Neuronal stem cell (in vitro differentiated cells): ENCODE measurements at regions not wholly inside any gene's neighbourhood (a gene's known extent, or its start where the extent isn't known, plus 50 kb on each side); places are given as distances from the start of the nearest gene placed in this dataset.

Experiments
- DNase-seq: peaks from one replicate; pipeline ENCODE4 v3.0.0-alpha.2; 2013; ENCODE audit warnings: low spot score
- H2AFZ ChIP-seq: one replicate; pipeline ENCODE4 v1.6.1; 2013; ENCODE audit warnings: mild to moderate bottlenecking, low read length, inconsistent platforms
- H2AK5ac ChIP-seq: 2 replicates; pipeline ENCODE4 v1.6.1; 2013; ENCODE audit warnings: low read depth, mild to moderate bottlenecking, inconsistent platforms, low read length, moderate library complexity, mixed read lengths
- H2BK120ac ChIP-seq: 2 replicates; pipeline ENCODE4 v1.6.1; 2013; ENCODE audit warnings: low read depth, mild to moderate bottlenecking, inconsistent platforms, low read length, moderate library complexity, mixed read lengths
- H2BK12ac ChIP-seq: one replicate; pipeline ENCODE4 v1.6.1; 2013; ENCODE audit warnings: low read length, inconsistent platforms
- H2BK15ac ChIP-seq: 2 replicates; pipeline ENCODE4 v1.6.1; 2013; ENCODE audit warnings: mild to moderate bottlenecking, low read length, inconsistent platforms, mixed read lengths
- H2BK5ac ChIP-seq: one replicate; pipeline ENCODE4 v1.6.1; 2013; ENCODE audit warnings: inconsistent platforms, mild to moderate bottlenecking, low read length, moderate library complexity
- H3K14ac ChIP-seq: one replicate; pipeline ENCODE4 v1.6.1; 2013; ENCODE audit warnings: low read length, inconsistent platforms
- H3K18ac ChIP-seq: 2 replicates; pipeline ENCODE4 v1.6.1; 2013; ENCODE audit warnings: low read length, inconsistent platforms
- H3K23ac ChIP-seq: 2 replicates; pipeline ENCODE4 v1.6.1; 2013; ENCODE audit warnings: low read depth, mild to moderate bottlenecking, mixed read lengths, low read length, inconsistent platforms; ENCODE audit not compliant: poor library complexity
- H3K27ac ChIP-seq: replicated peaks from 3 replicates; pipeline ENCODE4 v1.5.1; 2013; ENCODE audit warnings: low read length, inconsistent platforms
- H3K27me3 ChIP-seq, 3 experiments: 2 replicates each; pipeline ENCODE4 v1.6.1; 2013; ENCODE audit warnings: low read length in 3 of 3, mild to moderate bottlenecking in 2 of 3, inconsistent platforms in 1 of 3, low read depth in 1 of 3, mixed read lengths in 1 of 3, moderate library complexity in 1 of 3; ENCODE audit not compliant: control insufficient read depth in 3 of 3, insufficient read depth in 3 of 3
- H3K36me3 ChIP-seq, 2 donors: replicated peaks in 1 of 2; 2 replicates each; pipeline ENCODE4 v1.6.1; 2013; ENCODE audit warnings: low read length in 2 of 2; ENCODE audit not compliant: control insufficient read depth in 2 of 2, insufficient read depth in 2 of 2
- H3K4ac ChIP-seq: 2 replicates; pipeline ENCODE4 v1.6.1; 2013; ENCODE audit warnings: inconsistent platforms, mild to moderate bottlenecking, low read length, moderate library complexity
- H3K4me1 ChIP-seq, 2 donors: 1 replicate in 1 of 2; 2 replicates in 1 of 2; pipeline ENCODE4 v1.6.1; 2013; ENCODE audit warnings: low read length in 2 of 2, low read depth in 1 of 2; ENCODE audit not compliant: control insufficient read depth in 2 of 2, insufficient read depth in 1 of 2
- H3K4me2 ChIP-seq: one replicate; pipeline ENCODE4 v1.6.1; 2013; ENCODE audit warnings: mild to moderate bottlenecking, low read length, inconsistent platforms; ENCODE audit not compliant: insufficient read depth, poor library complexity, severe bottlenecking
- H3K4me3 ChIP-seq, 2 donors: 2 replicates each; pipeline ENCODE4 v1.5.1; 2013; ENCODE audit warnings: low read length in 2 of 2, mild to moderate bottlenecking in 2 of 2, inconsistent platforms in 1 of 2, moderate library complexity in 1 of 2
- H3K79me1 ChIP-seq: one replicate; pipeline ENCODE4 v1.6.1; 2013; ENCODE audit warnings: low read depth, mild to moderate bottlenecking, inconsistent platforms, low read length, moderate library complexity
- H3K9ac ChIP-seq: one replicate; pipeline ENCODE4 v1.6.1; 2013; ENCODE audit warnings: mild to moderate bottlenecking, low read depth, low read length, inconsistent platforms; ENCODE audit not compliant: poor library complexity
- H3K9me3 ChIP-seq, 2 donors: replicated peaks in 1 of 2; 2 replicates each; pipeline versions ENCODE3 to v1.6.1; 2013; ENCODE audit warnings: low read length in 2 of 2, mild to moderate bottlenecking in 2 of 2, inconsistent platforms in 1 of 2, low read depth in 1 of 2, mixed read lengths in 1 of 2, moderate library complexity in 1 of 2; ENCODE audit not compliant: control insufficient read depth in 2 of 2, insufficient read depth in 1 of 2
- H4K8ac ChIP-seq: one replicate; pipeline ENCODE4 v1.6.1; 2013; ENCODE audit warnings: low read depth, mild to moderate bottlenecking, inconsistent platforms, low read length, moderate library complexity
- H4K91ac ChIP-seq: one replicate; pipeline ENCODE4 v1.6.1; 2013; ENCODE audit warnings: low read length, low read depth, mild to moderate bottlenecking, inconsistent platforms; ENCODE audit not compliant: poor library complexity
- WGBS, 2 donors: extraction: QIAGEN DNeasy Blood & Tissue Kit; methylation state at CpG; one replicate each; pipeline ENCODE4 v1.1.7; 2013; ENCODE audit warnings: missing lambda C conversion rate in 2 of 2, mixed read lengths in 1 of 2; ENCODE audit not compliant: insufficient read length in 2 of 2, insufficient replicate concordance in 1 of 2; ENCODE audit errors: extremely low coverage in 2 of 2; 5-methylcytosine and 5-hydroxymethylcytosine counted together

GRCh38 chr2:36031471-36031870 is 324.1 kb upstream of the CRIM1 start:
- H2BK15ac ChIP-seq = no peak overlapping the region
- no peak overlapping the region for H4K8ac ChIP-seq
- H3K4me1 ChIP-seq = no peaks in the 10 kb centered on the region
- H2BK120ac ChIP-seq = no peak overlapping the region
- no CpG with 5 or more reads among the region's 1 CpG for WGBS, 2 donors
- no peak overlapping the region for H2AK5ac ChIP-seq
- H3K4ac ChIP-seq = no peak overlapping the region
- H3K4me3 ChIP-seq = no peak overlapping the region
- H3K9me3 ChIP-seq = no peaks in the 10 kb centered on the region
- DNase-seq = no peak
- no peak overlapping the region for H4K91ac ChIP-seq
- H3K18ac ChIP-seq = no peak overlapping the region
- no peak overlapping the region for H3K27ac ChIP-seq
- H3K27me3 ChIP-seq = no peaks in the 10 kb centered on the region
- H3K4me2 ChIP-seq = no peak overlapping the region
- no peak overlapping the region for H2BK5ac ChIP-seq
- H2BK12ac ChIP-seq = no peak overlapping the region
- H3K79me1 ChIP-seq = no peaks in the 10 kb centered on the region
- H3K14ac ChIP-seq = no peak overlapping the region
- H3K36me3 ChIP-seq = no peaks in the 10 kb centered on the region
- no peak overlapping the region for H3K9ac ChIP-seq
- no peak overlapping the region for H3K23ac ChIP-seq
- no peak overlapping the region for H2AFZ ChIP-seq

- Histone ChIP-seq H3K27ac (no peak overlapping the region), H3K9ac (no peak overlapping the region)
- no CpG with 5 or more reads among the region's 2 CpGs for WGBS, 2 donors
These were observed 328.0 kb upstream of the CRIM1 start for GRCh38 chr2:36027616-36028015.

DNA sequence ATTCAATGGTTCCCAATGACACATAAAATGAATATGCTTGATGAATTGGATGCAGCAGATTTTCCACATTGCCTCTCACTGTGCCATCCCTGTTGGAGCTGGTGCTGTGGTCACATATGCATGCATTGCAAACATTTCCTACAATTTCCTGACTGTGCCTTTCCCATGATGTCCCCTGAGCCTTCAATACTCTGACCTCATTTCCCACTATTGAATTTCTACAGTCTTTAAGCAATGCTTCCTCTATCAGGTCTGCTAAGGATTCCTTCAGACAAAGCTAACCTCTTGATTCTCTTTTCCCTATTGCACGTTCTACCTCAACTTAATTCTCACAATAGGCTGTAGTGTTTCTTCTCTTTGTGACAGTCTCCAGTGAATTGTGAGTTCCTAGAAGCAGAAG is 342.5 kb upstream of the CRIM1 start:
- Histone ChIP-seq H3K4me2 (no peak overlapping the region), H3K14ac (no peak overlapping the region), H3K4ac (no peak overlapping the region), H2AFZ (no peak overlapping the region), H2AK5ac (no peak overlapping the region), H3K23ac (no peak overlapping the region), H2BK15ac (no peak overlapping the region), H3K36me3 (no peaks in the 10 kb centered on the region), H3K79me1 (no peaks in the 10 kb centered on the region), H3K27ac (no peak overlapping the region), H2BK12ac (no peak overlapping the region), H3K4me3 (no peak overlapping the region), H3K27me3 (no peaks in the 10 kb centered on the region), H4K8ac (no peak overlapping the region), H2BK120ac (no peak overlapping the region), H2BK5ac (no peak overlapping the region), H4K91ac (no peak overlapping the region), H3K9me3 (no peaks in the 10 kb centered on the region), H3K4me1 (peaks cover 0 to 3% of the 10 kb centered on the region in 2 donors), H3K18ac (no peak overlapping the region), H3K9ac (no peak overlapping the region)
- no CpG with 5 or more reads among the region's 1 CpG for WGBS, 2 donors
- no peak for DNase-seq

More at GRCh38 chr2:36027616-36028015, 328.0 kb upstream of the CRIM1 start:
- Histone ChIP-seq H3K4me1 (no peaks in the 10 kb centered on the region), H2BK120ac (no peak overlapping the region), H4K8ac (no peak overlapping the region), H3K23ac (no peak overlapping the region), H4K91ac (no peak overlapping the region), H3K36me3 (no peaks in the 10 kb centered on the region), H3K27me3 (no peaks in the 10 kb centered on the region), H2BK5ac (no peak overlapping the region), H3K4me3 (no peak overlapping the region), H2AK5ac (no peak overlapping the region), H3K79me1 (no peaks in the 10 kb centered on the region), H3K9me3 (no peaks in the 10 kb centered on the region), H3K4ac (no peak overlapping the region), H3K14ac (no peak overlapping the region), H3K18ac (no peak overlapping the region), H2BK15ac (no peak overlapping the region), H2BK12ac (no peak overlapping the region), H3K4me2 (no peak overlapping the region), H2AFZ (no peak overlapping the region)
- no peak for DNase-seq

- WGBS, 2 donors = no CpG with 5 or more reads among the region's 4 CpGs
- H2BK5ac ChIP-seq = no peak overlapping the region
- no peak overlapping the region for H2BK12ac ChIP-seq
- H3K14ac ChIP-seq = no peak overlapping the region
- H3K4me1 ChIP-seq = peaks cover 0 to 3% of the 10 kb centered on the region in 2 donors
- H2AFZ ChIP-seq = no peak overlapping the region
- H3K27ac ChIP-seq = no peak overlapping the region
- no peak overlapping the region for H4K8ac ChIP-seq
- no peaks in the 10 kb centered on the region for H3K9me3 ChIP-seq
- no peak overlapping the region for H2BK15ac ChIP-seq
- no peak overlapping the region for H3K4ac ChIP-seq
- no peak overlapping the region for H3K23ac ChIP-seq
- H3K18ac ChIP-seq = no peak overlapping the region
- H3K4me3 ChIP-seq = no peak overlapping the region
- no peak overlapping the region for H4K91ac ChIP-seq
- no peak overlapping the region for H3K4me2 ChIP-seq
- no peak overlapping the region for H2AK5ac ChIP-seq
- H3K9ac ChIP-seq = no peak overlapping the region
- no peaks in the 10 kb centered on the region for H3K79me1 ChIP-seq
- no peak overlapping the region for H2BK120ac ChIP-seq
- no peaks in the 10 kb centered on the region for H3K36me3 ChIP-seq
- no peaks in the 10 kb centered on the region for H3K27me3 ChIP-seq
- no peak for DNase-seq
These were observed 349.1 kb upstream of the CRIM1 start for GRCh38 chr2:36006444-36006843.
